ENCODE measurements at regions not wholly inside any gene's neighbourhood (a gene's known extent, or its start where the extent isn't known, plus 50 kb on each side); places are given as distances from the start of the nearest gene placed in this dataset.

DNA sequence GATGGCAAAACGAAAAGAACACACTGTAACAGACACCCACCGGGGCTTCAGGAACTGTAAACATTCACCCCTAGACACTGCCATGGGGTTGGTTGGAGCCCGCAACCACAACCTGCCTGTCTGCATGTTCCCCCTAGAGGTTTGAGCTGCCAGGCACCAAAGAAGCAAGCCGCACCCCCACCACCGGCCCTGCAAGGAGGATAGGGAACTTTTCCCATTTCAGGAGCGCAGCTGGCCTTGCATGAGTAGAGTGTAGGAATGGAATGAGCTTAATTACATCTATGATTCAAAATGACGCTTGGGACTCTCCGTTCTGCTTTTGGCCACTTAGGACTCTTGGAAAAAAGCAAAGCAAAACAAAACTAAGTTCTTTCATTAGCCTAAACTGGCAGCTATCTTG, 243.6 kb upstream of the CTSO start:
- Histone ChIP-seq H3K27ac (replicated peaks in 1 of 4) (no peak overlapping the region), H3K36me3 (no peaks in the 10 kb centered on the region), H3K27me3 (no peaks in the 10 kb centered on the region), H3K9me3 (no peaks in the 10 kb centered on the region), H3K4me3 (no peak overlapping the region), H3K4me1 (peaks cover 0 to 10% (median 6%) of the 10 kb centered on the region in 4 donors)
- no peak for DNase-seq (ENCODE audit: extremely low spot score)
- 85% methylated on average over 8 of the region's 8 CpGs for WGBS
- TF ChIP-seq POLR2A (IDR thresholded peaks at IDR 0.05; ENCODE audit: low read depth) (no peak), POLR2AphosphoS5 (IDR thresholded peaks at IDR 0.05) (no peak), EP300 (IDR thresholded peaks at IDR 0.05) (no peak), CTCF (IDR thresholded peaks at IDR 0.05) (no peak)
- intact Hi-C loops (cut with DNase I): no loop called here

DNA sequence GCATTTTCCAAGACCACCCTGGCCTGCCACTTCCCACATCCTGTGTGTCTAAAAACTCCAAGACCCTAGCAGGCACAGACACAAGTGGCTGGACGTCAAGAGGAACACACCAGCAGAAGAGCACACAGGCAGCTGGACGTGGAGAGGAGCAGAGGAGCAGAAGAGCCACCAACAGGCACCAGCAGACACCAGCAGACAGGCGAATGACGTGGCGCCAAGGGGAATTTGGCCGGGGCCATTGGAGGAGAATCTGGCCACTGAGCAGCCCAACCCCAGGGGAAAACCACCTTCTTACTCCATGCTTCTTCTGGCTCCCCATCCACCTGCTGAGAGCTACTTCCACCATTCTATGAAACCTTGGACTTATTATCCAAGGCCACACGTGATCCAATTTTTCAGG, 243.1 kb upstream of the CTSO start:
- Histone ChIP-seq H3K4me1 (peaks cover 0 to 10% (median 6%) of the 10 kb centered on the region in 4 donors), H3K27ac (replicated peaks in 1 of 4) (no peak overlapping the region), H3K27me3 (no peaks in the 10 kb centered on the region), H3K36me3 (no peaks in the 10 kb centered on the region), H3K9me3 (no peaks in the 10 kb centered on the region), H3K4me3 (no peak overlapping the region)
- intact Hi-C loops (cut with DNase I): no loop called here
- 89% methylated on average over 7 of the region's 7 CpGs for WGBS
- TF ChIP-seq POLR2A (IDR thresholded peaks at IDR 0.05; ENCODE audit: low read depth) (no peak), POLR2AphosphoS5 (IDR thresholded peaks at IDR 0.05) (no peak), EP300 (IDR thresholded peaks at IDR 0.05) (no peak), CTCF (IDR thresholded peaks at IDR 0.05) (no peak)
- no peak for DNase-seq (ENCODE audit: extremely low spot score)

DNA sequence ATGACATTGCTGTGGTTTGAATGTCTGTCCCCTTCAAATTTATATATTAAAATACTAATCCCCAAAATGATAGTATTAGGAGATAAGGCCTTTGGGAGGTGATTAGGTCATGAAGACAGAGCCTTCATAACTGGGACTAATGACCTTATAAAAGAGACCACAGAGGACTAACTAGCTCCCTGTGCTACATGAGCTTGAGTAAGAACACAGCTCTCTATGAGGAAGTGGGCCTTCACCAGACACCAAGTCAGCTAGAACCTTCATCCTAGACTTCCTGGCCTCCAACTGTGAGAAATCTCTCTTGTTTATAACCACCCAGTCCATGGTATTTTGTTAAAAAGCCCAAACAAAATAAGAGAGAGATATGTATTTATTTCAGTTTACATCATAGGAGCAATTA, 242.2 kb upstream of the CTSO start:
- Histone ChIP-seq H3K36me3 (no peaks in the 10 kb centered on the region), H3K27ac (replicated peaks in 1 of 4) (no peak overlapping the region), H3K4me1 (peaks cover 0 to 10% (median 6%) of the 10 kb centered on the region in 4 donors), H3K9me3 (no peaks in the 10 kb centered on the region), H3K27me3 (no peaks in the 10 kb centered on the region), H3K4me3 (no peak overlapping the region)
- no peak for TF ChIP-seq POLR2A (IDR thresholded peaks at IDR 0.05; ENCODE audit: low read depth)
- no peak for TF ChIP-seq POLR2AphosphoS5 (IDR thresholded peaks at IDR 0.05)
- no peak for TF ChIP-seq CTCF (IDR thresholded peaks at IDR 0.05)
- no peak for TF ChIP-seq EP300 (IDR thresholded peaks at IDR 0.05)
- DNase-seq (ENCODE audit: extremely low spot score): no peak
- intact Hi-C loops (cut with DNase I): no loop called here

- Histone ChIP-seq H3K4me1 (peaks cover 0 to 10% (median 6%) of the 10 kb centered on the region in 4 donors), H3K4me3 (no peak overlapping the region), H3K27ac (replicated peaks in 1 of 4) (no peak overlapping the region), H3K27me3 (no peaks in the 10 kb centered on the region), H3K36me3 (no peaks in the 10 kb centered on the region), H3K9me3 (no peaks in the 10 kb centered on the region)
- intact Hi-C loops (cut with DNase I): no loop called here
- DNase-seq (ENCODE audit: extremely low spot score): no peak
- no peak for TF ChIP-seq EP300 (IDR thresholded peaks at IDR 0.05)
- TF ChIP-seq CTCF (IDR thresholded peaks at IDR 0.05): no peak
- TF ChIP-seq POLR2AphosphoS5 (IDR thresholded peaks at IDR 0.05): no peak
- TF ChIP-seq POLR2A (IDR thresholded peaks at IDR 0.05; ENCODE audit: low read depth): no peak
- WGBS: 98% methylated on average over 7 of the region's 7 CpGs
These were observed 241.2 kb upstream of the CTSO start for GRCh38 chr4:156194896-156195295.

GRCh38 chr4:156193800-156194199, 240.1 kb upstream of the CTSO start:
- intact Hi-C loops (cut with DNase I): no loop called here
- peaks cover 0 to 10% (median 6%) of the 10 kb centered on the region in 4 donors for H3K4me1 ChIP-seq
- H3K36me3 ChIP-seq: no peaks in the 10 kb centered on the region
- H3K27ac ChIP-seq (replicated peaks in 1 of 4): no peak overlapping the region
- DNase-seq (ENCODE audit: extremely low spot score): no peak
- TF ChIP-seq CTCF (IDR thresholded peaks at IDR 0.05) (no peak), POLR2A (IDR thresholded peaks at IDR 0.05; ENCODE audit: low read depth) (no peak), EP300 (IDR thresholded peaks at IDR 0.05) (no peak), POLR2AphosphoS5 (IDR thresholded peaks at IDR 0.05) (no peak)
- H3K9me3 ChIP-seq: no peaks in the 10 kb centered on the region
- H3K27me3 ChIP-seq: no peaks in the 10 kb centered on the region
- 32% methylated on average over 3 of the region's 3 CpGs for WGBS
- H3K4me3 ChIP-seq: no peak overlapping the region

Measured in esophagus muscularis mucosa (tissue), 4 donors.